HepG2 (cell line): ENCODE measurements at regions not wholly inside any gene's neighbourhood (a gene's known extent, or its start where the extent isn't known, plus 50 kb on each side); places are given as distances from the start of the nearest gene placed in this dataset.
A peak's percentile ranks its signal among the peaks of the same experiment; 100 is the strongest.

Experiments
- ERF ChIP-seq: IDR thresholded peaks from 2 replicates; pipeline ENCODE4 v1.6.1; 2018; ENCODE audit warnings: missing biosample characterization, missing genetic modification reagents
- IKZF1 ChIP-seq: fragments of 450-650 bp; IDR thresholded peaks from 2 replicates; pipeline ENCODE4 v1.7.1; 2016
- JUND ChIP-seq: sonication (generic); formaldehyde crosslinking; IDR thresholded peaks from 2 replicates; pipeline ENCODE4 v1.8.0; 2022; ENCODE audit warnings: mild to moderate bottlenecking, missing genetic modification reagents
- MED13 ChIP-seq: sonication (generic); formaldehyde crosslinking; IDR thresholded peaks from 2 replicates; pipeline ENCODE4 v1.5.0; 2020; ENCODE audit warnings: missing genetic modification reagents
- NAIF1 ChIP-seq: sonication (generic); formaldehyde crosslinking; IDR thresholded peaks from 2 replicates; pipeline ENCODE4 v1.5.0; 2020; ENCODE audit warnings: mild to moderate bottlenecking, missing genetic modification reagents, borderline replicate concordance
- NFAT5 ChIP-seq: sonication (generic); formaldehyde crosslinking; IDR thresholded peaks from 2 replicates; pipeline ENCODE4 v1.4.0; 2020; ENCODE audit warnings: missing genetic modification reagents
- PITX1 ChIP-seq: sonication (generic); formaldehyde crosslinking; IDR thresholded peaks from 2 replicates; pipeline ENCODE4 v1.5.1; 2020; ENCODE audit warnings: mild to moderate bottlenecking, missing genetic modification reagents
- POLR2AphosphoS5 ChIP-seq: IDR thresholded peaks from 2 replicates; pipeline ENCODE4 v1.6.1; 2012; ENCODE audit warnings: low read depth, low read length
- SMAD9 ChIP-seq: sonication (generic); formaldehyde crosslinking; IDR thresholded peaks from 2 replicates; pipeline ENCODE4 v1.5.1; 2020; ENCODE audit warnings: mild to moderate bottlenecking, missing genetic modification reagents
- YEATS2 ChIP-seq: sonication (generic); formaldehyde crosslinking; IDR thresholded peaks from 2 replicates; pipeline ENCODE4 v1.4.0; 2020; ENCODE audit warnings: missing genetic modification reagents, borderline replicate concordance
- YY1 ChIP-seq: IDR thresholded peaks from 2 replicates; pipeline ENCODE4 v1.6.1; 2011; ENCODE audit warnings: low read length, low read depth, moderate library complexity, mild to moderate bottlenecking; ENCODE audit not compliant: insufficient read depth, insufficient replicate concordance
- ZNF512 ChIP-seq: sonication (generic); formaldehyde crosslinking; IDR thresholded peaks from 2 replicates; pipeline ENCODE4 v1.4.0; 2020; ENCODE audit warnings: mild to moderate bottlenecking, missing genetic modification reagents
- ZNF709 ChIP-seq: sonication (generic); formaldehyde crosslinking; IDR thresholded peaks from 2 replicates; pipeline ENCODE4 v1.5.0; 2020; ENCODE audit warnings: mild to moderate bottlenecking, missing genetic modification reagents
- ZNF777 ChIP-seq: sonication (generic); formaldehyde crosslinking; IDR thresholded peaks from 2 replicates; pipeline ENCODE4 v1.4.0; 2020; ENCODE audit warnings: missing genetic modification reagents
- TF ChIP-seq, protein P1 (sequence below): IDR thresholded peaks from 2 replicates; pipeline ENCODE4 v1.4.0; 2020; ENCODE audit warnings: mild to moderate bottlenecking, missing genetic modification reagents
- TF ChIP-seq, protein P2 (sequence below): sonication (generic); formaldehyde crosslinking; IDR thresholded peaks from 2 replicates; pipeline ENCODE4 v1.4.0; 2020; ENCODE audit warnings: missing genetic modification reagents

GRCh38 chr2:234881413-234882241 lies 70.2 kb upstream of the SH3BP4 start (continued):
- peak; percentile 64; the same call in 1 of the 2 replicates for TF ChIP-seq ZNF512
- TF ChIP-seq NAIF1 (CRISPR knock-in tag), result no peak
- TF ChIP-seq NFAT5, result no peak
- peak; percentile 67; the same call in 1 of the 2 replicates for TF ChIP-seq YEATS2 (CRISPR knock-in tag)
- peak; percentile 86; the same call in 1 of the 2 replicates for TF ChIP-seq ERF (CRISPR knock-in tag)
- TF ChIP-seq SMAD9 (CRISPR knock-in tag), result no peak
- TF ChIP-seq, protein P1, sequence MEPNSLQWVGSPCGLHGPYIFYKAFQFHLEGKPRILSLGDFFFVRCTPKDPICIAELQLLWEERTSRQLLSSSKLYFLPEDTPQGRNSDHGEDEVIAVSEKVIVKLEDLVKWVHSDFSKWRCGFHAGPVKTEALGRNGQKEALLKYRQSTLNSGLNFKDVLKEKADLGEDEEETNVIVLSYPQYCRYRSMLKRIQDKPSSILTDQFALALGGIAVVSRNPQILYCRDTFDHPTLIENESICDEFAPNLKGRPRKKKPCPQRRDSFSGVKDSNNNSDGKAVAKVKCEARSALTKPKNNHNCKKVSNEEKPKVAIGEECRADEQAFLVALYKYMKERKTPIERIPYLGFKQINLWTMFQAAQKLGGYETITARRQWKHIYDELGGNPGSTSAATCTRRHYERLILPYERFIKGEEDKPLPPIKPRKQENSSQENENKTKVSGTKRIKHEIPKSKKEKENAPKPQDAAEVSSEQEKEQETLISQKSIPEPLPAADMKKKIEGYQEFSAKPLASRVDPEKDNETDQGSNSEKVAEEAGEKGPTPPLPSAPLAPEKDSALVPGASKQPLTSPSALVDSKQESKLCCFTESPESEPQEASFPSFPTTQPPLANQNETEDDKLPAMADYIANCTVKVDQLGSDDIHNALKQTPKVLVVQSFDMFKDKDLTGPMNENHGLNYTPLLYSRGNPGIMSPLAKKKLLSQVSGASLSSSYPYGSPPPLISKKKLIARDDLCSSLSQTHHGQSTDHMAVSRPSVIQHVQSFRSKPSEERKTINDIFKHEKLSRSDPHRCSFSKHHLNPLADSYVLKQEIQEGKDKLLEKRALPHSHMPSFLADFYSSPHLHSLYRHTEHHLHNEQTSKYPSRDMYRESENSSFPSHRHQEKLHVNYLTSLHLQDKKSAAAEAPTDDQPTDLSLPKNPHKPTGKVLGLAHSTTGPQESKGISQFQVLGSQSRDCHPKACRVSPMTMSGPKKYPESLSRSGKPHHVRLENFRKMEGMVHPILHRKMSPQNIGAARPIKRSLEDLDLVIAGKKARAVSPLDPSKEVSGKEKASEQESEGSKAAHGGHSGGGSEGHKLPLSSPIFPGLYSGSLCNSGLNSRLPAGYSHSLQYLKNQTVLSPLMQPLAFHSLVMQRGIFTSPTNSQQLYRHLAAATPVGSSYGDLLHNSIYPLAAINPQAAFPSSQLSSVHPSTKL, result peak; percentile 79
- TF ChIP-seq, protein P2, sequence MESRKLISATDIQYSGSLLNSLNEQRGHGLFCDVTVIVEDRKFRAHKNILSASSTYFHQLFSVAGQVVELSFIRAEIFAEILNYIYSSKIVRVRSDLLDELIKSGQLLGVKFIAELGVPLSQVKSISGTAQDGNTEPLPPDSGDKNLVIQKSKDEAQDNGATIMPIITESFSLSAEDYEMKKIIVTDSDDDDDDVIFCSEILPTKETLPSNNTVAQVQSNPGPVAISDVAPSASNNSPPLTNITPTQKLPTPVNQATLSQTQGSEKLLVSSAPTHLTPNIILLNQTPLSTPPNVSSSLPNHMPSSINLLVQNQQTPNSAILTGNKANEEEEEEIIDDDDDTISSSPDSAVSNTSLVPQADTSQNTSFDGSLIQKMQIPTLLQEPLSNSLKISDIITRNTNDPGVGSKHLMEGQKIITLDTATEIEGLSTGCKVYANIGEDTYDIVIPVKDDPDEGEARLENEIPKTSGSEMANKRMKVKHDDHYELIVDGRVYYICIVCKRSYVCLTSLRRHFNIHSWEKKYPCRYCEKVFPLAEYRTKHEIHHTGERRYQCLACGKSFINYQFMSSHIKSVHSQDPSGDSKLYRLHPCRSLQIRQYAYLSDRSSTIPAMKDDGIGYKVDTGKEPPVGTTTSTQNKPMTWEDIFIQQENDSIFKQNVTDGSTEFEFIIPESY, result peak; percentile 76
- peak; percentile 76 for TF ChIP-seq POLR2AphosphoS5
- TF ChIP-seq MED13 (CRISPR knock-in tag), result peak; percentile 47; the same call in 1 of the 2 replicates
- TF ChIP-seq JUND, result no peak
- no peak for TF ChIP-seq IKZF1
- TF ChIP-seq ZNF777 (CRISPR knock-in tag), result no peak
- TF ChIP-seq YY1, result peak; percentile 94
- TF ChIP-seq PITX1 (CRISPR knock-in tag), result peak; percentile 78
- TF ChIP-seq ZNF709 (CRISPR knock-in tag), result no peak
